HPDE6-E6E7 (cell line): ENCODE measurements at regions not wholly inside any gene's neighbourhood (a gene's known extent, or its start where the extent isn't known, plus 50 kb on each side); places are given as distances from the start of the nearest gene placed in this dataset.

ENCODE experiments used
- DNase-seq: peaks from one replicate; pipeline ENCODE4 v3.0.0; 2011; ENCODE audit warnings: missing footprints; ENCODE audit errors: extremely low spot score

DNA sequence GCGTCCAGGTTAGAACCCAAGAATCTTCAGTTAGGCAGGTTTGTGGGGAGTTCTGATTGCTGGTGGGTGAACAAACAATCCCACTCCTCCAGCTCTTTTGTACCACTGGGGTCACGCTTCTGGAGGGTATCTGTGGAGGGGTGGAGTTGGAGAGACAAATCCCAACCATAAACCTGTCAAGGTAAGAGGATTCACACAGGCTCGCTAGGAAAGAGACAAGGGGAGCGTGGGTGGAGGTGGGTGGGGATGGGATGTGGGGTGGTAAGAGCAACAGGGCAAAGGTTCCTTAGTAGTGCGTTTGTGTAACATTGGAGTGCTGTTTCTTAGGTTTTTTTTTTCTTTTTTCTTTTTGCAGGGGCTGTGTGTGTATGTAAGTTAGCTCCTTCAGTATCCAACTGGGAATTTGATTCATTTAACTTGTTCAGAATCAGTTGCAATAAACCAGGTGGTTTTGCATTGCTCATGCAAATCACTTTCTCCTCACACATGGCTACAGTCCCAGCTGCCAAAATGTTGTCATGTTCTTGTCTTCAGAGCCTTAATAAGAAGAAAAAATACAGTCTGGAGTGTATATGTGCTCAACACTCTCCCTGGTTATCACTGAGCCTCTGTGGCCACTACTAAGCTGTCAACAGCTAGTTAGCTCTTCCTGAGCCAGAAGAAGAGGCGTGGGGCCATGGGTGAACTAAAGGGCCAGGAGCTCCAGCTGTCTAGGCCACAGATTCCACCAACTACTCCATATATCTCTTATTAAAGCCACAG, 164.0 kb upstream of the RAD23B start:
- DNase-seq: no peak

DNA sequence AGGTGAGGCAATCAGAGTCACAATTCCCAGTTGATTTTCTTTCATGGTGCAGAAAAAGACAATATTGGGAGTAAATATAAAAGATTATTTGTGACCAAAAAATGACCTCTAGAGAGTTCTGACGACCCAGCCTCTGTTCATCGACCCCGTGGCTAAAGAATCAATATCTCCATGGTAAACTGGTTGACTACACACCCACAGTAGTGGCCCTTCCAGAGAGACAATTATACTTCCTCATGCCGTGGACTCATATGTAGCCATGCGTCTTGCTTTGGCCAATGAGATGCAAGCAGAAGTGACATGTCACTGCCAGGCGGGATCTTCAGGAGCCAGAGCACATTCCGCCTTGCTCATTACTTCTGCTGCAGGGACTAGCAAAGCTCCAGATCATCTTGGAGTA, 163.3 kb upstream of the RAD23B start:
- no peak for DNase-seq

DNA sequence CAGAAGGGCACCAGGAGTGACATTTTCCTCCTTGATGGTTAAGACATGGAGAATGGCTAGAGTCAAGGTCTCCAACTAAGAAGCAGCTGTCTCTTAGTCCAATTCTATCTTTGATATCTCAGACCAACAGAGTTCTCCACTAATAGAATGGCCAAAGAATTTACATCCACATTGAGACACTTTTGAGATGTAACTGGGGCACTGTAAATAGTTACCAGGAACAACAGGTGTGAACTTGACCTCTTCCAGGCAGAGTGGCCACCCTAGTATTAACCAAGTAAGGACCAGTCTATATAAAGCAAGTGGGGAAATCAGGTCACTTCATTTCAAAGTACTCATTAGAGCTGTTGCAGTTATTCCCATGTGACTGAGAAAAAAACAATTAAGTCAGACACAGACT, 159.7 kb upstream of the RAD23B start:
- DNase-seq: no peak

DNA sequence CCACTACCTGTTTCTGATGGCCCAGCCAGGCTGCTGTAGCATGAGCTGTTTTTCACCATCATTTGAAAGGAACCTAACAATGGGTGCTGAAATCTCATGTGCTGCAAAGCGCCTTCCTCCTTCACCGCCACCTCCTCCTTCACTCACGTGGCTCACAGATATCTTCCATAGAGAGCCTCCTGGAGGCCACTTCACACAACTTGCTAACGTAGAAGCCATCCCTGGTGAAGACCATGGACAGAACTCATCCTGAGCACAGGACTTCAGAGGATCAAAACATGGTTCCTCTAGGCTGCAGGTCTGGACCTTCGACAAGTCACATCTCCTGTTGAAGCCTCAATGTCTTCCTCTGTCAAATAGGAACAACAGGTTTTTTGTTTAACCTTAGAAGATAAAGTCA, 155.5 kb upstream of the RAD23B start:
- DNase-seq: no peak

DNA sequence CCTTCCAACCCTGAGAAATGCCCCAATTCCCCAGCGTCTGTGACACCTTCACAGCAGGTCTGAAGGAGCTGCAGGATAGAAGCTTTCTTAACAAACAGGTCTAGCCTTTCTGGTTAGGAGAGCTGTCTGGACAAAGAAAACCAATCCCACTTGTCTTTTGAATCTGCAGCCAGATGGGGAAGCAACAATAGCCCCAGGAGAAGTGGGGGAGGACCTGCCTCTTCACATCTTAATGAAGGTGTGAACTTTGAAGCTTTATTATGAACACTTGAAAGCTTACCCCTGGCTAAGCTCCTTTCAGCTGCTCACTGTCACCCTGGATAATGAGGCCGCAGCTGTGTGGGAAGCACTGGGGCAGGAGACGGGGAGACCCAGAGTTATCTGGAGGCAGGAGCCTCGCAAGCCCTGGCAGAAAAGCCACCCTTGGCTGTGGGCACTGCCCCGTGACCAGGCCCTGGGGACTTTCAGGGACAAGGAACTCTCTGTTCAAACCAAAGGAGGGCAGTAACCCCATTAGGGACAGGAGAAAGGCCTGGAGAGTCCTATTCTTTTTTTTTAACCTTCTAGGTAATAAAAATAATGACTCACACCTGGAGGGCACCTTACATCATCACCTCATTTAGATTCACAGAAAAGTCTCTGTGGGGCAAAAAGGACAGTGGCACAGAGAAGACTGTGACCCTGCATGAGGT, 151.8 kb upstream of the RAD23B start:
- no peak for DNase-seq

DNA sequence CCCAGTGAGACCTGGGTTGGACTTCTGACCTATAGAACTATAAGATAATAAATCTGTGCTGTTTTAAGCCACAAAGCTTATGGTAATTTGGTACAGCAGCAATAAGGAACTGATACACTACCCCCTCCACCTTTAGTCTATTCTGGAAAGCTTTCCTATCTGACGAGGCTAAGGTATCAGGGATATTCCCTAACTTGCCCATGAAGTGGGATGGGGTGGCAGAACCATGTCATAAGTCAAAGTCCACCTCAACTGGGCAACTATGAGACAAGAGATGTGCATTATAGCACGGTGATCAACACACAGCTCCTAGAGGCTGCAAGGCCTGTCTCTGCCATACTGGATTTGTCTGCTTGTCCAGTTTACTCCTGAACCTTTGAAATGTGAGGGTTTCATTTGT, 146.8 kb upstream of the RAD23B start:
- DNase-seq: no peak

DNA sequence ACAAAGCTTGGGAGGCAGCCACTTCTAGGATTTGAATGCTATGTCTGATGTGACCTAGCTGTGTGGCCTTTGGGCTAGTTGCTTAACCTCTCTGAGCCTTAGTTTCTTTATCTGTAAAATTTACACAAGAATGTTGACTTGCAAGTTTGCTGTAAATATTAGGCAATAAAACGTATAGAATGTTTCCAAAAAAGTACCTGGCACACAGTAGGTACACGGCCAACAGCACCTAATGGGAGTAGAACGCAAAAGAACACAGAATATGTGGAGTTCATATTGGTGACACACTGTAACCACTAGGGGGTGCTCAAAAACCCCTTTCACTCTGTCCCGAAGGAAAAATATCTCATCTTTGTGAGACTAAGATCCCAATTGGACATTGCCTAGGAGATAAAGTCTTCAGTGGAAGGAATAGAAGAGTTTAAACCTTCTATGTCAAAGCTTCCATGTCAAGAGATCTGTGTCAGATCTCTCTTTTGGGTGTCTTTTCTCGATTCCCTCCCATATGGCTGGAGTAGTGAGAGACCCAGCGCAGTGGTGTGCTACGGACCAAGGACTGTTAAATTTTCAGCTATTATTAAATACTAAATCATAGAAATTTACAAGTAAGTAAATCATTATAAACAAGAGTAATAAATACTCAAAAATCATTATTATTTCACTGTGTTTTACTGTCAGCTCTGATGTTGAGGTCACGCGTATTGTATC, 145.4 kb upstream of the RAD23B start:
- peak; percentile 23 for DNase-seq

DNA sequence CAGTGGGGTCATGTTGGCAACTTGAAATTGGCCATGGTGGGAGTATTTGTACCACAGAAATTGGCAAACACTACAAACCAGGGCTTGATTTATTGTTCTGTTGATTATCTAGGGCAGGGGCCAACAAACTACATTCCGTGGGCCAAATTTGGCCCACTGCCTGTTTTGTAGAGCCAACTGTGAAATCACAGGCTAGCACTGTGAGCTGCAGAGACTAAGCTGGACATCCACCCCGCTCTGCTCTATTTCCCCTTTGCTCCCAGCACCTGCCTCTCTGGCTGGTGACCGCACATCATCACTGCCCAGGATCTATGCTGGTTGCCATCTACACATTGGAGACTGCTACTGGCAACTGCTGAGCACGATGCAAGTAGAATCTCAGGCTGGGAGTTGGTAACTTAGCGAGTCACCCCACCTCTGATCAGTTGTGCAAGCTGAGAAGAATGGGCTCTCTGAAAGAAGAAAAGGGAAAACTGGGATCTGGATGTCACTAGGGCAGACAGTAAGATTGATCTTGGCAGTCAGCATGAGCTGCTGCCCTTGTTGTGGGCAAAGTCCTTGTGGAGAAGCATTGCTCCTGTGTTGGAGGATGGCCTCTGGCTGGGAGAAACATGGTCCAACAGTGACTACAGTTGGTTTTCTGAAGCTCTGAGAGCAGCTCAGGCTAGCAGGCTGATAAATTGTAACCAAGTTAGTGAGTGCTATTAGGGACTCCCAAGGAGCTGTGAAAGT, 144.7 kb upstream of the RAD23B start:
- no peak for DNase-seq

DNA sequence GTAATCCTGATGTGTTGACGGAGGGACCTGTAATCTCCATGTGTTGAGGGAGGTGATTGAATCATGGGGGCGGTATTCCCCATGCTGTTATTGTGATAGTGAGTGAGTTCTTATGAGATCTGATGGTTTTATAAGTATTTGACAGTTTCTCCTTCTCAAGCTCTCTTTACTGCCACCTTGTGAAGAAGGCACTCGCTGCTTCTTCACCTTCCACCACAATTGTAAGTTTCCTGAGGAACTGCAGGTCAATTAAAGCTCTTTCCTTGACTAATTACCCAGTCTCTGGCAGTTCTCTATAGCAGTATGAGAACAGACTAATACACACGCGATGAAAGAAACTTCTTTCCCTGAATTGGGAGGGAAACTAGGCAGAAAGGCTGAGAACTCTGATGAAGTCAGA, 141.1 kb upstream of the RAD23B start:
- DNase-seq: no peak

DNA sequence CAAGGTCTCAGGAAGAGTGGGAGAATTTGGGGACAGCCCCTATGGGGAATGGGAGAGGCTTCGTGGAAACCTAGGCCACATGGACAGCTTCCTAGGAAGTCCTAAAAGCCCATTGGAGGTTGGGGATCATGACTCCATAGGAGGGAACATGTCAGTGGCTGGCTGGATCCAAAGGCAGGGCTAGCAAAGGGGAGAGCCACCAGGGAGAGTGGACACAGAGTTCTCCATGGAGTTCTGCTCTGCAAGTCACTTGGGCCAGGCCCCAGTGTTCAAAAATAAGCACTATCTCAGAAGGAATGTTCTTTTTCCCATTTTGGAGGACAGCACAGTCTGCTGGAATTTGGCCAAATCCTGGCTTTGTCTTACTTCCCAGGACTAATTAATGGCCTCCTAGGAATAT, 140.6 kb upstream of the RAD23B start:
- no peak for DNase-seq

DNA sequence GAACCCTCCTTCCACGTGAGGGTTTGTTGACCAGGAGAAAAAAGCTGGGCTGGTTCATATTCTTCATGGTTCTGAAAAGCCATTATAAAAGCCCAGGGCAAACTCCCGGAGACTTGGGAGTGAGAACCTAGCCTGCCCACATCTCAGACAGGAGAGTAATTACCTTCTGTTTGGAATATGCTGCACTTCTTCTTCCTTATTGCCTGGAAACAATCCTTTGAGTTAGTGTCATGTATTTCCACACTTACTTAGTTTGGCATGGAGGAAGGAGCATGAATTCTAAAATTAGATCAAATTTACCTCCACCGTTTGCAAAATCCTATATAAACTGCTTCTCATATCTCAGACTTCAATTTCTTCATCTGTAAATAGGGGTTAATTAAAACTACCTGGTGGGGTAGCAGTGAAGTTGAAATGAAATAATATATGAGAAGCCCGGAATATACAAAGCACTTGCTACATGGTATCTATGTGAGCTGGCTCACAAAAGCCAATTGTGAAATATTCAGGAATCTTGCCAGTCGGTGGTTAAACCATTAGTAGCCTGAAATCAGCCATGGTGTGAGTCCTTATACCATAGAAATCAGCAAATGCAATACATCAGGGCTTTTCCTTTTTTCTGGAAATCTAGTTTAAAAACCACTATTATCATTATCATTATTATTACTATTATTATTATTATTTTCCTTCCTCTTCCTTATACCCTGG, 140.0 kb upstream of the RAD23B start:
- DNase-seq: no peak

DNA sequence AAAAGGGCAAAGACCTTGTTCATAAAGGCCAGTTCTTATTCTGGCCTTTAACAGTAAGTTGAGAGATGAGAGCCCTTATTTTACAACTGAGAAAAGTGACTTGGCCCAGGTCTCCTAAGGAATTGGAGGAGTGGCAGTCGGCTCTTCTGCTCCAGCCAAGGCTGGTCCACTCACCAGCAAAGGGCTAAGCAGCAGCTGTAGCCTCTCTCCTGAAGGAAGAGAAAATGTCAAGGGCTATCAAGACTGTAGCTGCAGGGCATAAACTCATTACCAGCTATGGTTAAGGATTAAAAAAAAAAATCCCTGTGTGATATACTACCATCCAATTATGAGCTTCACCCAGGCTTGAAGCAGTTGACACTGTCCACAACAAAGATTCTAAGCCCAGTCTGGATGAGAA, 138.6 kb upstream of the RAD23B start:
- DNase-seq: no peak

DNA sequence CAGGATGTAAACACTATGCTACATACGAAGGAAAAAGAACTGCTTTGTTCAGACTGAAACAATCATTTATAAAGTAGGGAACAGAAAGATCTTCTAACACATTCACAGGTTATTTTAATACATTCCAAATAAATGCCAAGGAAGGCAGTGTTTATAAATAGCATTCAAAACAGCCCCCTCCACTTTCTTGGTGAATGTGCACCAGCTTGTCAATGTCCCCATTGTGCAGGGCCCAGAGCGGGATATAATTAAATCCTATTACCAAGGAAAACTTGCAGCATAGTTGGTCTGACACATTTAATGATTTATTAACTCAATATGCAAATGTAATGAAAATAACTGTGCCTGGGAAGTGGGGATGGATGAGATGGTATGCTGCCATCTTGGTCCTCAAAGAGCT, 135.9 kb upstream of the RAD23B start:
- DNase-seq: no peak

DNA sequence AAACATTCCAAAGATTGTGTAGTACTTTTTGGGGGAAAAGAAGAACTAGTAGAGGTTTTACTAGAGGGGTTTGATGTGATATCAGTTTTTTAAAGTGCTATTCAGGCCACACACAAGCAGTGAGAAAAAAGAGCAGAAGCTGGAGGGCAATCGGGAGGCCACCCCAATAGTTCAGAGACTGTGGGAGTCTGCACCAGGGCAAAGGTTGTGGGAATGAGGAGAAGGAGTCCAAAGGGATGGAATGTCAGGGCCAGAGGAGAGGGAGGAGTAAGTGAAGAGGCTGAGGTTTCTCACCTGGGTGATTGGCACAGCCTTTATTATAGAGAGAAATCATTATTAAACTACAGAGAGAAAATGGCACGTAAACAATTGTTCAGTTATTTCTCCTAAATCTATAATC, 134.9 kb upstream of the RAD23B start:
- DNase-seq: no peak

DNA sequence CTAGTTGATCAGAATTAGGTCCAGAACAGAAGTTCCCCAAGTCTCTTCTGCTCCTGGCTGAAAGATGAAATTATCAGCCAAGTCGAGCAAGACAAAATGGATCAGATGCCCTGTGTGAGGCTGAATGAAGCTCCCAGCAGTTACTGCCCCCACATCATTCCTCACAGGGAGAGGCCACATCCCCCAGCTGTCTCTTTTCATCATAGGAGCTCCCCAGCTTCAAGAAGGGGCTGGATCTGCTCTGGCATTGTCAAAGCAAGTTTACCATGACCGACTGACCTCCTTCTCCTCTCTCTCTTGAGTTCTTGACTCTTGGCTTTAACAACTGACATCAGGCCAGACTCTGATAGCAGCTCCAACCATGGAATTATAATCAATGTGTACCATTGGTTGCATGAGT, 133.3 kb upstream of the RAD23B start:
- no peak for DNase-seq

DNA sequence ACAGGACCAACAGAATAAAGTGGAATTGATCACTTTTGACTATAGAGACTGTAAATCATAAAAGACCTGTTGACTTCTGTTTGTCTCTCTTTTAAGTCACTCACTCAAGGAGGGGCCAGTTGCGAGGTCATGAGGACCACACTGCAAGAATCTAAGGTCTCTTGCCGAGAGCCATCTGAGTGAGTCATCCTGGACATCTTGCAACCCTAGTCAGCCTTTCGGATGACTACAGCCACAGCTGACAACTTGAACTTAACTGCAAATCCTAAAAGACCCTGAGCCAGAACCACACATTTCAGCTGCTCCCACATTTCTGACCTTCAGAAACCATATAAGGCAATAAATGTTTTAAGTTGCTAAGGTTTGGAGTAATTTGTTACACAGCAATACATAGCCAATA, 129.7 kb upstream of the RAD23B start:
- DNase-seq: no peak

DNA sequence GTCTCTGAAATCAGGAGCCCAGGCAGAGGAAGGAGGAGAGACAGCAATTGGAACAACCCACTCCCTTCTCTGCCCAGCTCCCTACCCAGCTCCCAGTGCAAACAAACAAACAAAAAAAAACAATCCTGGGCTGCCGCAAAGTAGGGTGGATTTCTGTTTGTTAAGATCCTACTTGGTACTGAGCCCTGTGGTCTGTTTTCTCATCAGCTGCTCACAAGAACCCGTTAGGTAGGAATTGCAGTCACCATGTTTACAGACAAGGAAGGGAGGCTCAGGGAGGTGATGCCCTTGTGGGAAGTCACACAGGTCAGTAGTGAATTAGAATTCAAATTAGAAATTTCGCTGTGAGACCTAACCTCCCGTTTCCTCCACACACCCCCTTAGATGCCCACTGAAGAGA, 128.8 kb upstream of the RAD23B start:
- DNase-seq: no peak

DNA sequence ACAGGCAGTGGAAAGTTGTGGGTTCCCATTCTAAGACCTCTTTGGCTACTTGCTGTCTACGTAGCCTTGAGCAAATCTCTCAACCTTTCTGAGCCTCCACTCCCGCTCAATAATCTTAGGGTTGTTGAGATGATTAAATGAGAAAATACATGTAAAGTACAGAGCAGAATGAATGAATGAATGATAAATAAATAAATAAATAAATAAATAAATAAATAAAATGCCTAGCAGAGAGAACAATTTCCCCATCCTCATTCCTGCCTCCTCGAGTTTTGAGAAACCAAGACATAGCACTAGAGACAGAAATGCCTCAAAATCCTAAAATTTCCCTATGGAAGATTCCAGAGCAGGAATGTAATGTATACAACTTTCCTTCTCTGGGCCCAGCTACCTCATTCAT, 128.3 kb upstream of the RAD23B start:
- DNase-seq: no peak

DNA sequence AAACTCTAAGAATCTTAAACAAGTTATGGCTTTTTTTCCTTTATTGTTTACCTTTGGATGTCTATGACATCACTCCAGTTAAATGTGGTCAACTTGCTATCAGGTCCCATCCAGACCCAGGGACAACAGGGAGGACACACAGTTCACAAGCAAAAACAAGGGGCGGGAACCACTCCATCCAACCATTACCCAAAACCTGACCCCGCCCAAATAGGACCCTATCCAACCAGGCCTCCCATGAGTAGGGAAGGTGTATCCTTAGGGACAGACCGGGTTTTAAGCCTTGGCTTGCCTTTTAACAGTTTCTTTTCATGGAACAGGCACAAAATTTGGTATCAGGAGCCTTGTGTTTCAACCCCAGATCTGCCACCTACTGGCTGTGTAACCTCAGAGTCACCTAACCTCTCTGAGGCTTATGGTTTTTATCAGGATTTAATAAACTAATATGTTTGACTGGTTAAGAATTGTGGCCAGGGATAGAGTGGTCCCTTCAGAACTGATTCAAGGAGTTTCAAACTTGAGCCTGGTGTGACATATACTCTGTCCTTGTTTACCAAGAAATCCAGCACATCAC, 127.7 kb upstream of the RAD23B start:
- no peak for DNase-seq

DNA sequence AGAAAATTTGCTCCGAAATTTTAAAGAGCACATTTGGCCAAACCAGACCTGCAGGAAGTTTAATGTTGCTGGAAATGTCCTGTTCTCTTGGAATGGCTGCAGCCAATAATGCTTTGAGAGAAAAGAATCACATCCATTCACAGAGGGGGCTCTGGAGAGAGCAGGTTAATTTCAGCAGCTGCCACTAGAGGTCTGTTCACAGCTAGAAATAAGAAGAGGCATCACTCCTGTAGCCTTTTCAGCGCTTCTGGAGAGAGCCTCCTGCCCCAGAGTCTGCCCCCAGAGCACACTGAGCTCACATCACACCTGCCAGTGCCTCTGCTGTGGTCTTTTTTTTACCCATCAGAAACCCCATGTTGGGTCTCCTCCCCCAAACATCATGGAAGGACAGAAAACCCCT, 124.8 kb upstream of the RAD23B start:
- peak; percentile 40 for DNase-seq

DNA sequence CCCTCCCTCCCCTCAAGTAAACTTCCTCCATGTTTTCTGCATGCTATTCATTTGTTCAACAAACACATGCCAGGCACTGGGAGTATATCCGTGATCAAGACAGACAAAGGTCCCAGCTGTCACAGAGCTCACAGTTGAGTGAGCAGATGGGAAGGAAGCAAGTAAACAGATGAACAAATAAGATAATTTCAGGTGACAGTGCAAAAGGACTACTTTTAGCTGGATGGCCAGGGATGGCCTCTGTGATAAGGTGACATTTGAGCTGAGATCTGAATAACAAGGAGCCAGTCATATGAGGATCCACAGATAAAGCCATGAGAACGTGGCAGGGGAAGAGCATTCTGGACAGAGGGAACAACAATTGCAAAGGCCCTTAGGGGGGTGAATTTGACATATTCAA, 121.7 kb upstream of the RAD23B start:
- DNase-seq: no peak
